Thoracic aorta (tissue), 2 donors: ENCODE measurements at regions not wholly inside any gene's neighbourhood (a gene's known extent, or its start where the extent isn't known, plus 50 kb on each side); places are given as distances from the start of the nearest gene placed in this dataset.

Experiments
- ATAC-seq: fragments of 150-250 bp; one replicate; pipeline ENCODE4 v1.8.0; 2017; ENCODE audit warnings: low read depth; ENCODE audit not compliant: insufficient number of reproducible peaks, low FRiP score
- DNase-seq: peaks from one replicate; pipeline ENCODE4 v3.0.0-alpha.2; 2020; ENCODE audit warnings: low spot score
- H3K27ac ChIP-seq, 2 donors: fragments of 200-600 bp; sonication (generic); 1 replicate in 1 of 2; 2 replicates in 1 of 2; pipeline ENCODE4 v1.5.1; 2016; ENCODE audit warnings: mild to moderate bottlenecking in 2 of 2, moderate library complexity in 2 of 2
- H3K27me3 ChIP-seq: fragments of 200-600 bp; sonication (generic); replicated peaks from 2 replicates; pipeline ENCODE4 v1.6.0; 2016; ENCODE audit warnings: mild to moderate bottlenecking; ENCODE audit not compliant: insufficient read depth
- H3K36me3 ChIP-seq: fragments of 200-600 bp; sonication (generic); one replicate; pipeline ENCODE4 v1.5.1; 2016
- H3K4me1 ChIP-seq, 2 donors: fragments of 200-600 bp; sonication (generic); 1 replicate in 1 of 2; 2 replicates in 1 of 2; pipeline versions ENCODE4 v1.5.1 to v1.6.0; 2016; ENCODE audit warnings: low read depth in 2 of 2, mild to moderate bottlenecking in 1 of 2; ENCODE audit not compliant: control insufficient read depth in 1 of 2
- H3K4me3 ChIP-seq: fragments of 200-600 bp; sonication (generic); 2 replicates; pipeline ENCODE4 v1.5.1; 2016; ENCODE audit warnings: mild to moderate bottlenecking
- H3K9me3 ChIP-seq: fragments of 200-600 bp; sonication (generic); 2 replicates; pipeline ENCODE4 v1.5.1; 2016
- TF ChIP-seq, protein P1 (sequence below): fragments of 200-600 bp; sonication (generic); IDR thresholded peaks from one replicate; pipeline ENCODE4 v1.5.1; 2019; ENCODE audit warnings: antibody characterized with exemption

DNA sequence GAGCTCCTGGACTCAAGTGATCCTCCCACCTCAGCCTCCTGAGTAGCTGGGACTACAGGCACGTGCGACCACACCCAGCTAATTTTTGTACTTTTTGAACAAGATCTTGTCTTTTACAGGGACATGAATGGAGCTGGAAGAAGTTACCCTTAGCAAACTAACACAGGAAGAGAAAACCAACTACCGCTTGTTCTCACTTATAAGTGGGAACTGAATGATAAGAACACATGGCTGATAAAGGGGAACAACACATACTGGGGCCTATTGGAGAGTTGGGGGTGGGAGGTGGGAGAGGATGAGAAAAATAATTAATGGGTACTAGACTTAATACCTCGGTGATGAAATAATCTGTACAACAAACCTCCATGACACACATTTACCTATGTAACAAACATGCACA, 70.9 kb upstream of the INHBA start:
- no peak overlapping the region for H3K4me3 ChIP-seq
- no peak for DNase-seq
- TF ChIP-seq, protein P1, sequence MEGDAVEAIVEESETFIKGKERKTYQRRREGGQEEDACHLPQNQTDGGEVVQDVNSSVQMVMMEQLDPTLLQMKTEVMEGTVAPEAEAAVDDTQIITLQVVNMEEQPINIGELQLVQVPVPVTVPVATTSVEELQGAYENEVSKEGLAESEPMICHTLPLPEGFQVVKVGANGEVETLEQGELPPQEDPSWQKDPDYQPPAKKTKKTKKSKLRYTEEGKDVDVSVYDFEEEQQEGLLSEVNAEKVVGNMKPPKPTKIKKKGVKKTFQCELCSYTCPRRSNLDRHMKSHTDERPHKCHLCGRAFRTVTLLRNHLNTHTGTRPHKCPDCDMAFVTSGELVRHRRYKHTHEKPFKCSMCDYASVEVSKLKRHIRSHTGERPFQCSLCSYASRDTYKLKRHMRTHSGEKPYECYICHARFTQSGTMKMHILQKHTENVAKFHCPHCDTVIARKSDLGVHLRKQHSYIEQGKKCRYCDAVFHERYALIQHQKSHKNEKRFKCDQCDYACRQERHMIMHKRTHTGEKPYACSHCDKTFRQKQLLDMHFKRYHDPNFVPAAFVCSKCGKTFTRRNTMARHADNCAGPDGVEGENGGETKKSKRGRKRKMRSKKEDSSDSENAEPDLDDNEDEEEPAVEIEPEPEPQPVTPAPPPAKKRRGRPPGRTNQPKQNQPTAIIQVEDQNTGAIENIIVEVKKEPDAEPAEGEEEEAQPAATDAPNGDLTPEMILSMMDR = no peak
- H3K36me3 ChIP-seq = no peaks in the 10 kb centered on the region
- no peak for ATAC-seq
- H3K9me3 ChIP-seq = no peaks in the 10 kb centered on the region
- no peaks in the 10 kb centered on the region for H3K27me3 ChIP-seq
- no peaks in the 10 kb centered on the region for H3K4me1 ChIP-seq
- no peak overlapping the region for H3K27ac ChIP-seq

DNA sequence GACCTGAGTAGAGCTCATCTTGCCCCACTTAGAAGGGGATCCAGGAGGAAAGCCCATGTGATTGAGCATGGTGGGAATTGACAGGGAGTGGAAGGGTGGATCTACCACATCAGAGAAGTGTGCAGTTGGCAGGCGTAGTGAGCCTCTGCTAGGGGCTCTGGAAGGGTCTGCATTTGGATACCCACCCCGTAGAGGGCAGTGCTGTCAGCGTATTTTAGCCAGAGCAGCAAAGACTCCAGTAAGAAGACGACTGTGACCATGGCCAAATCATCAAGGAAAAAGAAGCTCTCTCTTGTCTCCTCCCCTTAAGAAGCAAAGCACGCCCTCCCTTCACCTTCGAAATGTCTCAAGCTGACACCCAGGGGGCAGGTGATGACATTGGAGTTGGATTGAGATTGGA, 68.8 kb upstream of the INHBA start:
- no peak overlapping the region for H3K4me3 ChIP-seq
- H3K9me3 ChIP-seq = no peaks in the 10 kb centered on the region
- H3K27ac ChIP-seq = no peak overlapping the region
- DNase-seq = no peak
- ATAC-seq = no peak
- no peaks in the 10 kb centered on the region for H3K4me1 ChIP-seq
- H3K27me3 ChIP-seq = no peaks in the 10 kb centered on the region
- TF ChIP-seq, protein P1 = no peak
- no peaks in the 10 kb centered on the region for H3K36me3 ChIP-seq

DNA sequence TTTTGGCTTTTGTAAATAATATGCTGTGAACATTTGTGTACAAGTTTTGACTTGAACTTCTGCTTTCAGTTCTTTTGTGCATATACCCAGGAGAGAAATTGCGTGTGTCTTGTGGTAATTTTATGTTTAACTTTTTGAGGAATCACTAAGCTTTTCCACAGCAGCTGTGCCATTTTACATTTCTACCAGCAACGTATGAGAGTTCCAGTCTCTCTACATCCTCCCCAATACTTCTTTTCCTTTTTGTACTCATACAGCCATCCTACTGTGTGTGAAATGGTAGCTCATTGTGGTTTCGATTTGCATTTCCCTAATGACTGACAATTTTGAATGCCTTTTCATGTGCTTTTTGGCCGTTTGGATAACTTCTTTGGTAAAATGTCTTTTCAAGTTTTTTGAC, 66.3 kb upstream of the INHBA start:
- DNase-seq (no peak), ATAC-seq (no peak)
- H3K4me1 ChIP-seq = no peaks in the 10 kb centered on the region
- H3K27ac ChIP-seq = no peak overlapping the region
- no peaks in the 10 kb centered on the region for H3K9me3 ChIP-seq
- H3K4me3 ChIP-seq = no peak overlapping the region
- TF ChIP-seq, protein P1 = no peak
- H3K36me3 ChIP-seq = no peaks in the 10 kb centered on the region
- no peaks in the 10 kb centered on the region for H3K27me3 ChIP-seq

DNA sequence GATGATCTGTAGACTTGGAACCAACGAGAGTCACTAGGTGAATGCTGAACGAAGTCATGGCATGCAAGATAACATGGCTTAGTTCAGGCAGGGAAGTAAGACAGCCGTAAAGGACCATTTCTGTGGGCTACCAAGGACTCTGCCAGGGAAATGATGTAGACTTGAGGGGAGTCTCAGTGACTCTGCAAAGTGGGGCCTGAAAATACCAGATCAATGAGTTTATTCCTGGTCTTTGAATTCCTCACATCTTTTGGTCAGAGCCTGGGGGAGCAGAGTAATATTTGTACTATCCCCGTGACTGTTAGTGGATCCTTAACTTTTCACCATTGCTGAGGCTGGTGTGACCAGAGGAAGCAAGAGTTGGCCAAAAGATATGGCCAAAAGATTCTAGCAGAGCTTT, 60.7 kb upstream of the INHBA start:
- ATAC-seq (no peak), DNase-seq (no peak)
- no peak overlapping the region for H3K27ac ChIP-seq
- no peak overlapping the region for H3K4me3 ChIP-seq
- H3K9me3 ChIP-seq = no peaks in the 10 kb centered on the region
- H3K27me3 ChIP-seq = no peaks in the 10 kb centered on the region
- H3K4me1 ChIP-seq = no peaks in the 10 kb centered on the region
- TF ChIP-seq, protein P1 = no peak
- H3K36me3 ChIP-seq = no peaks in the 10 kb centered on the region

DNA sequence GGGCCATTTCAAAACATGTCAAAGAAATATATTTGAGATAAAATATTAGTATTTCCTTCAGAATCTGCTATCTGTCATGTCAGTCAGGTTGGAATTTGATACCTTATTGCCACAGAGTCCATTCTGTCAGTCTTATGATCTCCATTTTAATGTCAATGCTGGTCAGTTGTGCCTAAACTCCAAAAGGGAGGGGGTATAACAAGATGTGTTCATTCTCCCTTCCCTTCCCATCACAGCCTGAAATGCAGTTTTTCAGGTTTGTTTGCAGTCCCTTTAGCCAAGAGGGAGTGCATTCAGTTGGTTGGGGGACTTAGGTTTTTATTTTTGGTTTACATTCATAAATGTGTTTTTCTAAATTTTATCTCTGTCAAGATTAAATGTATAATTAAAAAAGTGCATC, 59.8 kb upstream of the INHBA start:
- Histone ChIP-seq H3K36me3 (no peaks in the 10 kb centered on the region), H3K4me3 (no peak overlapping the region), H3K4me1 (no peaks in the 10 kb centered on the region), H3K9me3 (no peaks in the 10 kb centered on the region), H3K27me3 (no peaks in the 10 kb centered on the region), H3K27ac (no peak overlapping the region)
- TF ChIP-seq, protein P1 = no peak
- DNase-seq (no peak), ATAC-seq (no peak)
